ENCODE measurements at regions not wholly inside any gene's neighbourhood (a gene's known extent, or its start where the extent isn't known, plus 50 kb on each side); places are given as distances from the start of the nearest gene placed in this dataset.
A peak's percentile ranks its signal among the peaks of the same experiment; 100 is the strongest.
"Not testable (repeated sequence)": the region's sequence is repeated elsewhere in the genome, so short reads cannot be mapped to it uniquely, and the experiment has no call there.

GRCh38 chr5:82636591-82636990, 358.4 kb upstream of the RPS23 start:
- Histone ChIP-seq H3K27me3 (ENCODE audit: insufficient read depth, low read length) (no peaks in the 10 kb centered on the region), H3K9me3 (ENCODE audit: insufficient read depth, low read depth, low read length) (no peaks in the 10 kb centered on the region), H3K4me3 (ENCODE audit: insufficient read depth, low read depth, low read length) (no peak overlapping the region), H3K79me2 (ENCODE audit: insufficient read depth, low read length) (no peaks in the 10 kb centered on the region), H2AFZ (ENCODE audit: low read depth, low read length) (no peak overlapping the region), H3K4me2 (ENCODE audit: low read length) (no peak overlapping the region), H3K36me3 (ENCODE audit: insufficient read depth, low read length) (no peaks in the 10 kb centered on the region), H3K9ac (ENCODE audit: low read length) (no peak overlapping the region), H4K20me1 (ENCODE audit: insufficient read depth, low read length) (no peaks in the 10 kb centered on the region), H3K27ac (ENCODE audit: low read depth, low read length) (no peak overlapping the region), H3K4me1 (ENCODE audit: insufficient read depth, low read length) (peaks cover 24% of the 10 kb centered on the region)
- Mint-ChIP-seq H3K4me3 (ENCODE audit: unreplicated experiment) (no peak overlapping the region), H3K9me3 (ENCODE audit: unreplicated experiment) (no peaks in the 10 kb centered on the region), H3K27ac (ENCODE audit: unreplicated experiment) (no peak overlapping the region), H3K27me3 (ENCODE audit: low read depth, unreplicated experiment) (no peaks in the 10 kb centered on the region), H3K36me3 (ENCODE audit: low read depth, unreplicated experiment) (no peaks in the 10 kb centered on the region), H3K4me1 (ENCODE audit: low read depth, unreplicated experiment) (peaks cover 19% of the 10 kb centered on the region)
- DNase-seq (ENCODE audit: low read depth) (no peak), FAIRE-seq (no peak)
- TF ChIP-seq EZH2 (IDR thresholded peaks at IDR 0.05; ENCODE audit: insufficient read depth, low read length) (no peak), CTCF (IDR thresholded peaks at IDR 0.05; ENCODE audit: insufficient read depth, low read depth, low read length) (no peak)

GRCh38 chr5:82635561-82636288, 357.6 kb upstream of the RPS23 start:
- Histone ChIP-seq H3K4me2 (ENCODE audit: low read length) (peak overlapping the region; percentile 41), H3K79me2 (ENCODE audit: insufficient read depth, low read length) (no peaks in the 10 kb centered on the region), H3K27me3 (ENCODE audit: insufficient read depth, low read length) (no peaks in the 10 kb centered on the region), H3K27ac (ENCODE audit: low read depth, low read length) (peak overlapping the region; percentile 74), H3K4me1 (ENCODE audit: insufficient read depth, low read length) (peaks cover 19% of the 10 kb centered on the region), H4K20me1 (ENCODE audit: insufficient read depth, low read length) (no peaks in the 10 kb centered on the region), H3K36me3 (ENCODE audit: insufficient read depth, low read length) (no peaks in the 10 kb centered on the region), H3K9me3 (ENCODE audit: insufficient read depth, low read depth, low read length) (no peaks in the 10 kb centered on the region), H2AFZ (ENCODE audit: low read depth, low read length) (no peak overlapping the region), H3K9ac (ENCODE audit: low read length) (peak overlapping the region; percentile 34), H3K4me3 (ENCODE audit: insufficient read depth, low read depth, low read length) (no peak overlapping the region)
- Mint-ChIP-seq H3K36me3 (ENCODE audit: low read depth, unreplicated experiment) (no peaks in the 10 kb centered on the region), H3K4me1 (ENCODE audit: low read depth, unreplicated experiment) (peaks cover 19% of the 10 kb centered on the region), H3K4me3 (ENCODE audit: unreplicated experiment) (peak overlapping the region; percentile 47), H3K9me3 (ENCODE audit: unreplicated experiment) (no peaks in the 10 kb centered on the region), H3K27ac (ENCODE audit: unreplicated experiment) (no peak overlapping the region), H3K27me3 (ENCODE audit: low read depth, unreplicated experiment) (no peaks in the 10 kb centered on the region)
- DNase-seq (ENCODE audit: low read depth) (peak; percentile 99), FAIRE-seq (peak; percentile 60)
- TF ChIP-seq EZH2 (IDR thresholded peaks at IDR 0.05; ENCODE audit: insufficient read depth, low read length) (no peak), CTCF (IDR thresholded peaks at IDR 0.05; ENCODE audit: insufficient read depth, low read depth, low read length) (no peak)

- Mint-ChIP-seq H3K9me3 (ENCODE audit: unreplicated experiment) (peaks cover 1% of the 10 kb centered on the region), H3K4me1 (ENCODE audit: low read depth, unreplicated experiment) (no peaks in the 10 kb centered on the region), H3K4me3 (ENCODE audit: unreplicated experiment) (no peak overlapping the region), H3K27me3 (ENCODE audit: low read depth, unreplicated experiment) (no peaks in the 10 kb centered on the region), H3K36me3 (ENCODE audit: low read depth, unreplicated experiment) (no peaks in the 10 kb centered on the region), H3K27ac (ENCODE audit: unreplicated experiment) (peak overlapping the region; percentile 47)
- H3K27me3 ChIP-seq (ENCODE audit: insufficient read depth, low read length): no peaks in the 10 kb centered on the region
- H3K4me3 ChIP-seq (ENCODE audit: insufficient read depth, low read depth, low read length): no peak overlapping the region
- no peak overlapping the region for H3K4me2 ChIP-seq (ENCODE audit: low read length)
- no peak overlapping the region for H3K9ac ChIP-seq (ENCODE audit: low read length)
- TF ChIP-seq EZH2 (IDR thresholded peaks at IDR 0.05; ENCODE audit: insufficient read depth, low read length) (no peak), CTCF (IDR thresholded peaks at IDR 0.05; ENCODE audit: insufficient read depth, low read depth, low read length) (no peak)
- H3K79me2 ChIP-seq (ENCODE audit: insufficient read depth, low read length): no peaks in the 10 kb centered on the region
- H3K36me3 ChIP-seq (ENCODE audit: insufficient read depth, low read length): no peaks in the 10 kb centered on the region
- H3K27ac ChIP-seq (ENCODE audit: low read depth, low read length): peak overlapping the region; percentile 16
- FAIRE-seq (no peak), DNase-seq (ENCODE audit: low read depth) (peak; percentile 81)
- no peaks in the 10 kb centered on the region for H4K20me1 ChIP-seq (ENCODE audit: insufficient read depth, low read length)
- no peaks in the 10 kb centered on the region for H3K9me3 ChIP-seq (ENCODE audit: insufficient read depth, low read depth, low read length)
- no peak overlapping the region for H2AFZ ChIP-seq (ENCODE audit: low read depth, low read length)
- no peaks in the 10 kb centered on the region for H3K4me1 ChIP-seq (ENCODE audit: insufficient read depth, low read length)
Observed at GRCh38 chr5:82628364-82628910, 350.3 kb upstream of the RPS23 start.

GRCh38 chr5:82626905-82627591, 348.9 kb upstream of the RPS23 start:
- H3K79me2 ChIP-seq (ENCODE audit: insufficient read depth, low read length); H3K27ac ChIP-seq (ENCODE audit: low read depth, low read length); H2AFZ ChIP-seq (ENCODE audit: low read depth, low read length); H3K27me3 ChIP-seq (ENCODE audit: insufficient read depth, low read length); H3K4me3 ChIP-seq (ENCODE audit: insufficient read depth, low read depth, low read length); FAIRE-seq; H3K9me3 Mint-ChIP-seq (ENCODE audit: unreplicated experiment); H3K4me2 ChIP-seq (ENCODE audit: low read length); H3K36me3 ChIP-seq (ENCODE audit: insufficient read depth, low read length); H3K9me3 ChIP-seq (ENCODE audit: insufficient read depth, low read depth, low read length); DNase-seq (ENCODE audit: low read depth); H3K36me3 Mint-ChIP-seq (ENCODE audit: low read depth, unreplicated experiment); H4K20me1 ChIP-seq (ENCODE audit: insufficient read depth, low read length); H3K27ac Mint-ChIP-seq (ENCODE audit: unreplicated experiment); H3K4me1 Mint-ChIP-seq (ENCODE audit: low read depth, unreplicated experiment); H3K4me1 ChIP-seq (ENCODE audit: insufficient read depth, low read length); H3K9ac ChIP-seq (ENCODE audit: low read length); H3K4me3 Mint-ChIP-seq (ENCODE audit: unreplicated experiment); H3K27me3 Mint-ChIP-seq (ENCODE audit: low read depth, unreplicated experiment): not testable (repeated sequence)
